Natural killer cell (primary cell): ENCODE measurements at regions not wholly inside any gene's neighbourhood (a gene's known extent, or its start where the extent isn't known, plus 50 kb on each side); places are given as distances from the start of the nearest gene placed in this dataset.

Source experiments
- ATAC-seq, 3 donors: fragments of 150-1000 bp in 2 of 3; fragments of 200-7000 bp in 1 of 3; cut with Tn5 transposase; 1 replicate in 1 of 3; 2 replicates in 2 of 3; pipeline ENCODE4 v1.10.0; 2021; ENCODE audit warnings: mild to moderate bottlenecking in 2 of 3, moderate library complexity in 2 of 3
- DNase-seq, 2 donors: peaks; one replicate each; pipeline versions ENCODE4 v3.0.0 to v3.0.0-alpha.2; 2013 to 2021; ENCODE audit warnings: mixed read lengths in 1 of 2
- H3K27ac ChIP-seq: one replicate; pipeline ENCODE4 v1.5.1; 2013; ENCODE audit warnings: mild to moderate bottlenecking, low read length
- H3K27me3 ChIP-seq: one replicate; pipeline ENCODE4 v1.6.1; 2013; ENCODE audit warnings: low read length; ENCODE audit not compliant: control insufficient read depth, insufficient read depth
- H3K36me3 ChIP-seq: one replicate; pipeline ENCODE4 v1.6.1; 2013; ENCODE audit warnings: low read length; ENCODE audit not compliant: control insufficient read depth, insufficient read depth
- H3K4me1 ChIP-seq: one replicate; pipeline ENCODE4 v1.6.1; 2013; ENCODE audit warnings: low read length; ENCODE audit not compliant: control insufficient read depth, insufficient read depth
- H3K4me3 ChIP-seq: one replicate; pipeline ENCODE4 v1.5.1; 2013; ENCODE audit warnings: low read length
- H3K9me3 ChIP-seq: one replicate; pipeline ENCODE4 v1.6.1; 2013; ENCODE audit warnings: low read length; ENCODE audit not compliant: control insufficient read depth, insufficient read depth
- H3K27ac Mint-ChIP-seq, 2 donors: one replicate each; pipeline ENCODE4 v1.8.0; 2022; ENCODE audit warnings: mild to moderate bottlenecking in 2 of 2, mixed read lengths in 2 of 2, moderate library complexity in 1 of 2
- H3K27me3 Mint-ChIP-seq, 2 donors: one replicate each; pipeline ENCODE4 v1.8.0; 2022; ENCODE audit warnings: low read depth in 2 of 2, mixed read lengths in 2 of 2
- H3K36me3 Mint-ChIP-seq: one replicate; pipeline ENCODE4 v1.8.0; 2022; ENCODE audit warnings: mixed read lengths
- H3K4me1 Mint-ChIP-seq, 2 donors: one replicate each; pipeline ENCODE4 v1.8.0; 2022; ENCODE audit warnings: mixed read lengths in 2 of 2
- H3K4me3 Mint-ChIP-seq: one replicate; pipeline ENCODE4 v1.8.0; 2022; ENCODE audit warnings: mild to moderate bottlenecking, moderate library complexity, mixed read lengths
- H3K9me3 Mint-ChIP-seq, 2 donors: one replicate each; pipeline ENCODE4 v1.8.0; 2022; ENCODE audit warnings: mixed read lengths in 2 of 2
- WGBS: methylation state at CpG from one replicate; pipeline ENCODE4 v1.1.7; 2013; ENCODE audit warnings: missing lambda C conversion rate; ENCODE audit not compliant: insufficient coverage; 5-methylcytosine and 5-hydroxymethylcytosine counted together
- intact Hi-C: fragments of 100-400 bp; cut with micrococcal nuclease; formaldehyde crosslinking; loops from one replicate; pipeline ENCODE4 v1.14.2; 2022
- TF ChIP-seq, protein P1 (sequence below): fragments of 200-600 bp; IDR thresholded peaks from one replicate; pipeline ENCODE4 v1.8.0; 2022; ENCODE audit warnings: antibody characterized with exemption

DNA sequence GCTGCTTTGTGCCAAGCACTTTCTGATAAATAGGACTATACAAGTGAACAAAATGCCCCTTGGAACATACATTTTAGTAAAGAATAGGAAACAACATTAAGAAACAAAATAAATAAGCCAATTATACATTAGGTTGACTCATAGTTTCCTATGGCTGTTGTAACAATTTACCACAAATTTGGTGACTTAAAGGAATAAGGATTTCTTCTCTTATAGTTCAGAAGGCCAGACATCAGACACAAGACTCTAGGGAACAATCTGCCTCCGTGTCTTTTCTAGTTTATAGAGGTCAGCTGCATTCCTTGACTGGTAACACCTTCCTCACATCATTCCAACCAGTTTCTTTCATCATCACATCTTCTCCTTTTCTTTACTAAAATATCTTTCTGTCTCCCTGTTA is 235.9 kb upstream of the PCDH18 start:
- TF ChIP-seq, protein P1, sequence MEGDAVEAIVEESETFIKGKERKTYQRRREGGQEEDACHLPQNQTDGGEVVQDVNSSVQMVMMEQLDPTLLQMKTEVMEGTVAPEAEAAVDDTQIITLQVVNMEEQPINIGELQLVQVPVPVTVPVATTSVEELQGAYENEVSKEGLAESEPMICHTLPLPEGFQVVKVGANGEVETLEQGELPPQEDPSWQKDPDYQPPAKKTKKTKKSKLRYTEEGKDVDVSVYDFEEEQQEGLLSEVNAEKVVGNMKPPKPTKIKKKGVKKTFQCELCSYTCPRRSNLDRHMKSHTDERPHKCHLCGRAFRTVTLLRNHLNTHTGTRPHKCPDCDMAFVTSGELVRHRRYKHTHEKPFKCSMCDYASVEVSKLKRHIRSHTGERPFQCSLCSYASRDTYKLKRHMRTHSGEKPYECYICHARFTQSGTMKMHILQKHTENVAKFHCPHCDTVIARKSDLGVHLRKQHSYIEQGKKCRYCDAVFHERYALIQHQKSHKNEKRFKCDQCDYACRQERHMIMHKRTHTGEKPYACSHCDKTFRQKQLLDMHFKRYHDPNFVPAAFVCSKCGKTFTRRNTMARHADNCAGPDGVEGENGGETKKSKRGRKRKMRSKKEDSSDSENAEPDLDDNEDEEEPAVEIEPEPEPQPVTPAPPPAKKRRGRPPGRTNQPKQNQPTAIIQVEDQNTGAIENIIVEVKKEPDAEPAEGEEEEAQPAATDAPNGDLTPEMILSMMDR: no peak
- ATAC-seq (no peak), DNase-seq (no peak)
- H3K27me3 Mint-ChIP-seq: no peaks in the 10 kb centered on the region
- no peaks in the 10 kb centered on the region for H3K36me3 Mint-ChIP-seq
- H3K4me1 Mint-ChIP-seq: no peaks in the 10 kb centered on the region
- intact Hi-C loops: no loop called here
- Histone ChIP-seq H3K9me3 (no peaks in the 10 kb centered on the region), H3K4me1 (no peaks in the 10 kb centered on the region), H3K27ac (no peak overlapping the region), H3K4me3 (no peak overlapping the region), H3K36me3 (no peaks in the 10 kb centered on the region), H3K27me3 (no peaks in the 10 kb centered on the region)
- peaks cover 14 to 15% of the 10 kb centered on the region in 2 donors for H3K9me3 Mint-ChIP-seq
- 52% methylated on average over 1 of the region's 1 CpG for WGBS
- no peak overlapping the region for H3K4me3 Mint-ChIP-seq
- H3K27ac Mint-ChIP-seq: no peak overlapping the region

DNA sequence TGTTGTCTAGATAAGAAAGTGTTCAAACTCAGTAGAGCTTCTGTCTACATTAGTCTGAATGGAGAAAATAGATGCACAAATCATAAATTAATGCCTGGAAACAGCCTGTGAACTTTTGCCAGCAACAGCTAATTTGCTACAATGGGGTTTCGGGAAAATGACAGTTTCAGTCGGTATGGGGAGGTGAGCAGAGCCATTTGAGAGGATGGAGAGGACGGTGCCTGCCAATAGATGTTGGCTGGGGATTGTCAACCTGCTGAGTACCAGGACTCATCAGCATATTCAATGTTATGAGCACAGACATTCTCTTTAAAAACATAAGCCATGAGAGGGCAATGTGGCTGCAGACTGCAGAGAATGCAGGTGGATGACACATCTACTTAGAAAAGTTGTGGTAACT is 230.3 kb upstream of the PCDH18 start:
- TF ChIP-seq, protein P1: no peak
- Histone ChIP-seq H3K27ac (no peak overlapping the region), H3K9me3 (no peaks in the 10 kb centered on the region), H3K27me3 (no peaks in the 10 kb centered on the region), H3K36me3 (no peaks in the 10 kb centered on the region), H3K4me1 (no peaks in the 10 kb centered on the region), H3K4me3 (no peak overlapping the region)
- Mint-ChIP-seq H3K27me3 (no peaks in the 10 kb centered on the region), H3K9me3 (peaks cover 11% of the 10 kb centered on the region in 2 donors), H3K36me3 (no peaks in the 10 kb centered on the region), H3K4me1 (no peaks in the 10 kb centered on the region), H3K27ac (no peak overlapping the region), H3K4me3 (no peak overlapping the region)
- intact Hi-C loops: no loop called here
- ATAC-seq (no peak), DNase-seq (no peak)
- 56% methylated on average over 3 of the region's 3 CpGs for WGBS

DNA sequence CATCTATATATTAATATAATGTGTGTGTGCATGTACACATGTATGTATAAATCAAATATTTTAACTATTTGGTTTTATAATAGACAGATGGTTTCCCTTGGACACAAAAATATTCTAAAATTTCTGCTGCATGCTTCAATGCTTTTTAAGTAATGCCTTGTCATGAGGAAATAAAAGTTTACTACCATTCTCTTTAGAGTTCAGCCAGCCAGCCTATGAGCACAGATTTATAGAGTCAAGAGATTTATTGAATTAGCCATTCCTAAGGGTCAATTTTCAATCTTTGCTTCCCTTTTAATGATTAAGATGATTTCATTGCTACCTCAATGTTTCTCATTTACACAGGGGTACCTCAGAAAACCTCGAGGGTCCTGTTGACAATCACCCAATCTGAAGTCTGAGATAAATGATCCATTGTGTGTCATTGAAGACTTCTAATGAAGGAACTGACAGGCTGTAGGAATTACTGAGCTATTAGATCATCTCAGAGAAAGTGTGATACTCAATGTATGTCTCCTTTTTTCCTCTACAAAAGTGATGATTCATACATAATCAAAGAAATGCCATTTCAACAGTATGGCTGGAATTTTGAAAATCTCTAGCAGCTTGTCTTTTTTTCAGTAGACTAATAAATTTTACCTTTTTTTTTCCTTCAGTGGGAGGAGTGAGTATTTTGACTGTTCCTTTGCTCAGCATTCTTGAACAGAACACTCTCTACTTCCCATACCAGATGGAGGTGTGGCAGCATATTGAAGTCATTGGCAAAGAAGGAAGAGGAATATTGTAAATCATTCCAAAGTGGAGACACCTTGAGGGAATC is 222.6 kb upstream of the PCDH18 start:
- Mint-ChIP-seq H3K27me3 (no peaks in the 10 kb centered on the region), H3K4me1 (no peaks in the 10 kb centered on the region), H3K27ac (no peak overlapping the region), H3K9me3 (peaks cover 8 to 13% of the 10 kb centered on the region in 2 donors), H3K4me3 (no peak overlapping the region), H3K36me3 (no peaks in the 10 kb centered on the region)
- no peak overlapping the region for H3K27ac ChIP-seq
- ATAC-seq: no peak
- no peak overlapping the region for H3K4me3 ChIP-seq
- no peaks in the 10 kb centered on the region for H3K27me3 ChIP-seq
- TF ChIP-seq, protein P1: no peak
- no peaks in the 10 kb centered on the region for H3K9me3 ChIP-seq
- intact Hi-C loops: no loop called here
- no peaks in the 10 kb centered on the region for H3K36me3 ChIP-seq
- H3K4me1 ChIP-seq: no peaks in the 10 kb centered on the region
- DNase-seq: no peak
- WGBS: 0% methylated on average over 1 of the region's 1 CpG

DNA sequence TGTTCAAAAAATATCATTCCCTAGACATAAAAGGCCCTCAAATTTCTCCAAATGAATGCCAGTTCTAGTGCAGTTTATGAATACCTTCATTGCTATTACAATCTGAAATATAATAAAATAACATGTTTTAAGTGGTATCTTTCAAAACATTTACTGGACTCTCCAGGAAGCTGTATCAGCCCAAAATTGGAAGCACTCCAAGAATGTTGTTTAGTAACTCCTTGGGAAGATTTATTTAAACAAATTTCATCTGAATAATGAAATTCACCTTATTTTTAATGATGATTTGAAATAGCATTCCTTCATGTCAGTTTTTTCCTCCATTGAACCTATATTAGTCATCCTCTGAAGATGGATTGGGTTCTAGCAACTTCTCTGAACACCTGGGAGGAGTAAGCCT is 217.2 kb upstream of the PCDH18 start:
- TF ChIP-seq, protein P1: no peak
- H3K27ac Mint-ChIP-seq: no peak overlapping the region
- no peak for ATAC-seq

More for the DNA sequence above, 217.2 kb upstream of the PCDH18 start:
- H3K9me3 Mint-ChIP-seq: peaks cover 9 to 14% of the 10 kb centered on the region in 2 donors
- no peak for DNase-seq
- intact Hi-C loops: no loop called here
- no peaks in the 10 kb centered on the region for H3K36me3 ChIP-seq
- H3K9me3 ChIP-seq: no peaks in the 10 kb centered on the region
- no peaks in the 10 kb centered on the region for H3K4me1 Mint-ChIP-seq
- no peak overlapping the region for H3K4me3 ChIP-seq
- no peak overlapping the region for H3K4me3 Mint-ChIP-seq
- no peaks in the 10 kb centered on the region for H3K4me1 ChIP-seq
- H3K27me3 ChIP-seq: no peaks in the 10 kb centered on the region
- H3K27ac ChIP-seq: no peak overlapping the region
- no peaks in the 10 kb centered on the region for H3K27me3 Mint-ChIP-seq
- no peaks in the 10 kb centered on the region for H3K36me3 Mint-ChIP-seq
